HepG2 (cell line): ENCODE measurements at regions not wholly inside any gene's neighbourhood (a gene's known extent, or its start where the extent isn't known, plus 50 kb on each side); places are given as distances from the start of the nearest gene placed in this dataset.

Source experiments
- GABPA ChIP-seq, 2 experiments: IDR thresholded peaks; 2 replicates each; pipeline ENCODE4 v1.6.1; 2011 to 2016; ENCODE audit warnings: low read depth in 2 of 2, low read length in 1 of 2, missing biosample characterization in 1 of 2, missing genetic modification characterization in 1 of 2
- TEAD2 ChIP-seq: sonication (generic); formaldehyde crosslinking; IDR thresholded peaks from 2 replicates; pipeline ENCODE4 v1.9.0; 2021; ENCODE audit warnings: missing genetic modification reagents
- TF ChIP-seq, protein P1 (sequence below): sonication (generic); formaldehyde crosslinking; IDR thresholded peaks from 2 replicates; pipeline ENCODE4 v1.5.0; 2020; ENCODE audit warnings: mild to moderate bottlenecking, low read depth, missing genetic modification reagents, borderline replicate concordance

DNA sequence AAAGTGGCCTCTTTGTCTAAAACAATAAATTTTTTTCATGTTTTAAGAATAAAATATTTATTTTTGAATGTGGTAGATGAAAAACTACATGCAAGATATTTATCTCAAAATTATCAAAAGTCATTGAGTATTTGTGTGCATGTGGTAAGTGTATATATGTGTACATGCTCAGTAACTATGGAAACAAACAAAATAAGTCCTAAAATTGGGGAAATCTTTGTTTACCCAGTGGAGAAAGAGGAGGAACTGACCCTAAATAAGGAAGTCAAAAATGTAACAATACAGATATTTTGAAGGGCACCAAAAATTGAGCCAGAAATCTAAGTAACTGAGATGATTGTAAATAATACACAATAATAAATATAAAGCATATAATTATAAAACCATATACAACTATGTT, 639.2 kb downstream of the MAFB start:
- TF ChIP-seq TEAD2 (CRISPR knock-in tag) (no peak), GABPA (IDR thresholded peaks at IDR 0.05; ENCODE audit: low read depth, low read length) (no peak), GABPA (CRISPR knock-in tag; IDR thresholded peaks at IDR 0.05; ENCODE audit: low read depth) (no peak)
- TF ChIP-seq, protein P1, sequence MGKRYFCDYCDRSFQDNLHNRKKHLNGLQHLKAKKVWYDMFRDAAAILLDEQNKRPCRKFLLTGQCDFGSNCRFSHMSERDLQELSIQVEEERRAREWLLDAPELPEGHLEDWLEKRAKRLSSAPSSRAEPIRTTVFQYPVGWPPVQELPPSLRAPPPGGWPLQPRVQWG (CRISPR knock-in tag), result no peak
